ENCODE measurements at regions not wholly inside any gene's neighbourhood (a gene's known extent, or its start where the extent isn't known, plus 50 kb on each side); places are given as distances from the start of the nearest gene placed in this dataset.

DNA sequence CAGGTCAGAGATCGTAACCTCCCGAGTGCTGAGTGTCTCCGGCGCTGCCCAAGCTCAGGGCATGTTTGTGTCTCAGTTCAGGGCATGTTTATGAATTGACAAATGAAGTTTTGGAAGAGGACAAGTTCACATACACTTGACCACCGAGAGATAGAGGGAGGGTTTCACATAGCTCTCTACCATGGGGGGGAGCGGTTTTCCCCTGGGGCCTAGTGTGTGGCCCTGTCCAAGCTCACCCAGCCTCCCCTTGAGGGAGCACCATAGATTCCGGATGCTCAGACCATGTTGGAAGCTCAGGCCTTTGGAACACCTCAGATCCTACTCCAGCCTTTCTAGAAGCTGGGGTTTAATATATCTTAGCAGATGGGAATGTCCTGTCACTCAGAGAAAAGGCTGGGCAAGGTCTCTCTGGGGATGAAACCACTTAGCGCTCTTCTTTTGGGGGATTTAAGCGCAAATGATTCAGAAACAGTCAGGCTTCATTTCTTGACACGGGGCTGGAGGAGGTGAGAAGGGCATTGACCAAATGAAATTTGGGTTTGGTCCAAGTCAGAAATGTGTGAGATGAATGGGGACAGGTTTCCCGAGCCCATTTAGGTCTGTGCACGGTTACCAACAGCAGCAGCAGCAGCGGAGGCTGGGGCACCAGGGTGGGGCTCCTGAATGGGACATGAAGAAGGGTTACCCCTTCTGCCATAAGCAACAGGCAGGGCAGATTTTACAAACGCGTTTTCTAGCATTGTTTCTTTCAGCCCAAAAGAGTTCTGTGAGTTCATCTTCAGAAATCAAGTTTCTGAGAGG is 96.6 kb downstream of the METRNL start:
- no peak overlapping the region for H3K27ac ChIP-seq
- no peak overlapping the region for H3K9ac ChIP-seq (ENCODE audit: insufficient read length)
- H3K4me3 ChIP-seq, result no peak overlapping the region
- no peaks in the 10 kb centered on the region for H3K36me3 ChIP-seq (ENCODE audit: insufficient read depth, low read length)
- TF ChIP-seq FOXP2 (optimal IDR thresholded peaks at IDR 0.05; ENCODE audit: control extremely low read depth, extremely low read length, insufficient read depth) (no peak), EZH2 (IDR thresholded peaks at IDR 0.05) (no peak), POLR2AphosphoS5 (IDR thresholded peaks at IDR 0.05; ENCODE audit: borderline replicate concordance, low read depth, low read length) (no peak)
- H3K9me3 ChIP-seq (ENCODE audit: low read depth, low read length), result no peaks in the 10 kb centered on the region
- DNase-seq (ENCODE audit: low read depth, low spot score), result no peak

DNA sequence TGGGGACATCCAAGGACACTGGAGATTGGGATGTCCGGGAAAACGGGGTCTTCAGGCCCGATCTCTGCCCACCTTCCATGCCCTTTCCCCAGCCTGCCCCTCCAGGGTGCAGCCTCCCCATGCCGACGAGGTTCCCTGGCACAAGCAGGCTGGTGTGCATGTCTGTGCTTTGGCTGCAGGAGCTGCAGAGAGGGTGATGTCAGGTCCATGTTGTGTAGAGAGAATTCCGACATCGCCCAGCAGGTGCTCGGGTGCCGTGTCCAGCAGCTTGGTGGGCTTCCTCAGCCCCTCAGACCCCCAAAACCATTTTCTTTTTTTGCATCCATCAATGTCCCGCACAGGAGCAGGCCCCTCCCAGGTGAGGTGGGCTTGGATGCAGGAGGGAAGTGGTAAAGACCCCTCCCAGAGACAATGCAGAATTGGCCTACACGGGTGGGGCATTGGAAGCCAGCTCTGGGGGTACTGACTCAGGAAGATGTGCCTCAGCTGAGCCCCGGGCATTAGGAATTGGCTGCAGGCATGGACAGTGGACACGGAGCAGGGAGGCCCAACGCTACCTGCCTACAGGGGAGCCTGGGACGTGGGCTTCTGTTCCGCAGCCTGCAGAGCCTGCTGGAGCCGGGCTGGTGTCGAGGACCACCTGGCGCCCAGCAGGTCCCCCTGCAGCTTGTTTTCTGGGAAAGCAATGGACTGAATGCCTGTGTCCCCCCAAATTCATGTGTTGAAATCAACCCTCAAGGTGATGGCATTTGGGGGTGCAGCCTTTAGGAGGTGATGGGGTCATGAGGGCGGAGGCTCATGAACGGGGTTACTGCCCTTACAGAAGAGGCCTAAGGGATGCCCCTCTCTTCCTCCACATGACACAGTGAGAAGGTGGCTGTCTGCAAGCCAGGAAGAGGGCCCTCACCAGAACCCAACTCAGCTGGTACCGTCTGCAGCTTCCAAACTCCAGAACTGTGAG is 97.5 kb downstream of the METRNL start:
- H3K36me3 ChIP-seq (ENCODE audit: insufficient read depth, low read length), result no peaks in the 10 kb centered on the region
- H3K9me3 ChIP-seq (ENCODE audit: low read depth, low read length), result no peaks in the 10 kb centered on the region
- no peak overlapping the region for H3K9ac ChIP-seq (ENCODE audit: insufficient read length)
- H3K27ac ChIP-seq, result no peak overlapping the region
- TF ChIP-seq FOXP2 (optimal IDR thresholded peaks at IDR 0.05; ENCODE audit: control extremely low read depth, extremely low read length, insufficient read depth) (no peak), POLR2AphosphoS5 (IDR thresholded peaks at IDR 0.05; ENCODE audit: borderline replicate concordance, low read depth, low read length) (no peak), EZH2 (IDR thresholded peaks at IDR 0.05) (no peak)
- no peak for DNase-seq (ENCODE audit: low read depth, low spot score)
- H3K4me3 ChIP-seq, result no peak overlapping the region

DNA sequence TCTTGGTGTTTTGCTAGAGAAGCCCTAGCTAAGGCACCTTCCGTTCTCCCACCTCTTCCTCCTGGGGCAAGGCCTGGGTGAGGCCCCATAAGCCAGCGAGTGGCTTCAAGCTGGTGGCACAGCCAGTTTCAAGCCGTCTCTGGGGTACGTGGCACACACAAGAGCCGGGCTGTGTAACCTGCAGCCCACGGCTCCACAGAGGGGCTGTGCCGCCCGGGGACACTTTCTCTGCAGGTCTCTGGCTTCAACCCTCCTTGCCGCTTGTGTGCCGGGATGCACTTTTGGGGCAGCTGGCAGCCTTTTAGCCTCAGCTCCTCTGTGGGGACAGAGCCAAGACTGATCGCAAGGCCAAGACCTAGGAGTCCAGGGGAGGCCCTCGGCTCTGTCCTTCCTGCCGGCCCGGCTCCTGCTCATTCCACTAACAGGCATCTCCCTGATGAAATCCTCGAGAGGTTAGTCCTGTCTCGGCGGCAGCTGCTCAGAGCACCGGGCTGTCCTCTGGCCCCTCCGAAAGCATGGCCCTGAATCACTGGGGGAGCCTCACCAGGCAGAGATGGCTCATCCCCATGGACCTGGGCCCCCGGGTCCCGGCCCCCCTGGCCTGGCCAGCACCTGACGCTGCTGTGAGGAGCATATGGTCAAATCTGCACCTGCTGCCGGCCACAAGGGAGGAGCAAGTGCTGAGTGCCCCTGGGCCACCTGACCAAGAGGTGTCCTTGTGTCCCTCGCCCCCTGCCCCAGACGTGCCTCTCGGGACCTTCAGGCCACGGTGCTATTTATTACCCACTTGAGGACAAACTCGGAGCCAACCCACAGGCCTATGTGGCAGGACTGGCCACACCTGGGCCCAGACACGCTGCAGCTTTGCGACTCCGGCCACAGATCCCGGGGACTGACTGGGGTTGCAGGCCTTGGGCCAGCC is 98.5 kb downstream of the METRNL start:
- Histone ChIP-seq H3K27ac (no peak overlapping the region), H3K9ac (ENCODE audit: insufficient read length) (no peak overlapping the region), H3K36me3 (ENCODE audit: insufficient read depth, low read length) (no peaks in the 10 kb centered on the region), H3K9me3 (ENCODE audit: low read depth, low read length) (no peaks in the 10 kb centered on the region), H3K4me3 (no peak overlapping the region)
- TF ChIP-seq POLR2AphosphoS5 (IDR thresholded peaks at IDR 0.05; ENCODE audit: borderline replicate concordance, low read depth, low read length) (no peak), EZH2 (IDR thresholded peaks at IDR 0.05) (no peak), FOXP2 (optimal IDR thresholded peaks at IDR 0.05; ENCODE audit: control extremely low read depth, extremely low read length, insufficient read depth) (no peak)
- DNase-seq (ENCODE audit: low read depth, low spot score), result no peak

DNA sequence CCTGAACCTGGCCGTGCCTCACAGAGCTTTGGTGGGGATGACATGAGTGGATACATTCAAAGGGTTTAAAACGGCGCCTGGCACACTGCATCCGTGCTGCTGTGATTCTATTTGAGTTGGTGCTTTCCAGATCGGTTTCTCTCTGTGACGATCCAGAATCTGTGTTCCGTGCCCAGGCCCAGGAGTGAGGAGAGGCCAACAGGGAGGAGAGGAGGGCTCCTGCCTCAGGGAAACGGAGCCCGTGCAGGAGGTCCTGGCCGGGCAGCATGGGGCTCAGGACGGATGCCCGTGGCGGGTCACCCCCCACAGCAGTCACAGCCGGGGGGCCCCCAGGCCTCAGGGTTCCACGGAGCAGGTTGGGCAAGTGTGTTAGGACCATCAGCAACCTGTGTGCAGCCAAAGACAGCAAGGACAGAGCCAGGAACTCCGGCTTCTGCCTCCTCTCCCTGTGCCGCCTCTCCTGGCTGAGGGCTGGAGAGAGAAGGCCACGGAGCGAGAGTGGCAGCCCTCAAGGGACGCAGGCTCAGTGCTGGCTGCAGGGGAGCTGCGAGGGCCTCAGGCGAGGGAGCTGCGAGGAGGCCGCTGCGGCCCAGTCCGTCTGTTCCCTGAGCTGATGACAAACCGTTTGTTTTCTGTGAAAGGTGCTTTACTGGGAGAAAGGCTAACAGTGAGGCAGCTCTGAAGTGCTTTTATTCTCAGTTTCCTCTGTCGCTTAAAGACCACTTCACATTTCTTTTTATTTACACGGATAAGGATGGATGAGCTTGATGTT is 99.3 kb downstream of the METRNL start:
- H3K4me3 ChIP-seq, result no peak overlapping the region
- H3K27ac ChIP-seq, result no peak overlapping the region
- TF ChIP-seq EZH2 (IDR thresholded peaks at IDR 0.05) (no peak), POLR2AphosphoS5 (IDR thresholded peaks at IDR 0.05; ENCODE audit: borderline replicate concordance, low read depth, low read length) (no peak), FOXP2 (optimal IDR thresholded peaks at IDR 0.05; ENCODE audit: control extremely low read depth, extremely low read length, insufficient read depth) (no peak)
- no peaks in the 10 kb centered on the region for H3K36me3 ChIP-seq (ENCODE audit: insufficient read depth, low read length)
- no peaks in the 10 kb centered on the region for H3K9me3 ChIP-seq (ENCODE audit: low read depth, low read length)
- DNase-seq (ENCODE audit: low read depth, low spot score), result no peak
- no peak overlapping the region for H3K9ac ChIP-seq (ENCODE audit: insufficient read length)

DNA sequence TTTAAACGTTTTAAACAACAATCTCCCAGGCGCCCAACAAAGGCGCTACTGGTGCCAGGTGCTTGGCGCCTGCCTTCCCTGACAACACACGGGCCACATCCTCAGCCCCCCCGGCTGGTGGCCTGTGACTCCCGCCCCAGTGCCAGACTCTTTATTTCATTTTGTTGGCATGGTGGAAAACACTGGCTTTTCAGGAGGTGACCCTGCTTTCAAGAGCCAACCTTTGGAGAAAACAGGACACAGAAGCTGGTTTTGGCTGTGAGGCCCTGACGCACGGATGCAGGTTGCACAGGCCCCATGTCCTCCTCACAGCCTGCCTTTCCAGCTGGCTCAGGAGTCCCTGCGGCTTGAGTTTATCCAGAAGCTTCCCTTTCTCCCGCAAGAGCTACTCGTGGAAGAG is 100.0 kb downstream of the METRNL start:
- DNase-seq (ENCODE audit: low read depth, low spot score), result no peak
- TF ChIP-seq FOXP2 (optimal IDR thresholded peaks at IDR 0.05; ENCODE audit: control extremely low read depth, extremely low read length, insufficient read depth) (no peak), POLR2AphosphoS5 (IDR thresholded peaks at IDR 0.05; ENCODE audit: borderline replicate concordance, low read depth, low read length) (no peak), EZH2 (IDR thresholded peaks at IDR 0.05) (no peak)
- Histone ChIP-seq H3K27ac (no peak overlapping the region), H3K4me3 (no peak overlapping the region), H3K9me3 (ENCODE audit: low read depth, low read length) (no peaks in the 10 kb centered on the region), H3K9ac (ENCODE audit: insufficient read length) (no peak overlapping the region), H3K36me3 (ENCODE audit: insufficient read depth, low read length) (no peaks in the 10 kb centered on the region)

DNA sequence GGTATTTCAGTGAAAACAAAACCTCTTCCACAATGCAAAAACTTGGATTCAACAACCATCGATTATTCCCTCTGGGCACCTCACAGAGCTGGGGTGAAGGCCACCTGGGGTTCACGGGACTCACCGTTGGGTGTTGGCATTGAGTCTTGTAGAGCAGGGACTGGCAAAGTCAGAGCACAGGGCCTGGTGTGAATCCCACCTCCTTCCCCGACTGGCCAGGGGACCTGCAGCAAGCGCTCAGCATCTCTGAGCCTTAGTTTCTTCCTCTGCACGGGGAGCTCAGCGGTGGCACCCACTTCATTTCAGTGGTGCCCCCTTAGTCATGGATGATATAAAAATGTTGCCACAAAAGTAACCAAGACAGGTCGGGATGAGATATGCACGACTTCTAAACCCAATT is 100.4 kb downstream of the METRNL start:
- Histone ChIP-seq H3K27ac (no peak overlapping the region), H3K4me3 (no peak overlapping the region), H3K36me3 (ENCODE audit: insufficient read depth, low read length) (no peaks in the 10 kb centered on the region), H3K9me3 (ENCODE audit: low read depth, low read length) (no peaks in the 10 kb centered on the region), H3K9ac (ENCODE audit: insufficient read length) (no peak overlapping the region)
- no peak for TF ChIP-seq POLR2AphosphoS5 (IDR thresholded peaks at IDR 0.05; ENCODE audit: borderline replicate concordance, low read depth, low read length)
- no peak for TF ChIP-seq EZH2 (IDR thresholded peaks at IDR 0.05)
- no peak for TF ChIP-seq FOXP2 (optimal IDR thresholded peaks at IDR 0.05; ENCODE audit: control extremely low read depth, extremely low read length, insufficient read depth)
- DNase-seq (ENCODE audit: low read depth, low spot score), result no peak

DNA sequence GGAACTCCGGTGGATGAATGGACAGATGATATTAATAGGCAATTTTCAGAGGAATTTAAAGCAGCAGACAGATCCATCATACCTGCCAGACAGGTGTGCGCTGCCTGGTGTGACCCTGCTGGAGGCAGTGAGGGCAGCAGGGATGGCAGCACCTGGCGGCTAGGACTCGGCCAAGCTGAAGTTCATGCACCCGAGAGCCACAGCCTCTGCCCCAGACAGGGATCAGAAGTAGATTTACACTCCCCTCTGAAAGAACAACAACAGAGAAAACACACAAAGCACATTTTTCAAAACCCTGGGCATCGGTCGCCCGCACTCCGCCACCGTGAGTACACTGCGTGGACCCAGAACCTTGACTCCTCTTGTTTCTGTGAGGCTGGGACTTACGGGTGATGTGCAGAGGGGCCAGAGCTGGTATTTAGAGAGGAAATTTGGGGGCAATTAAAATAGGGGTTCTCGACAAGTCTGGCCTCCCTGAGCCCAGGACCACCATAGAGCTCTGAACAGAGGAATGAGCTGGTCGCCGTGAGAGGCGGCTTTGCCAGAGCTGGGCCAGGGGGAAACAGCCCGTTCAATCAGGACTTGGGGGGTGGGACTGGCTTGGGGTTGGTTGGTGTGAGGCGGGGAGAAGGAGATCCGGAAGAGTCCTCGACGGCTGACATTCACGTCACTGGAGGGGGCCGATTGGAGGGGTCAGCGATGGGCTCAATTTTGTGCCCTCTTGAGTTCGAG is 101.0 kb downstream of the METRNL start:
- no peak for DNase-seq (ENCODE audit: low read depth, low spot score)
- TF ChIP-seq POLR2AphosphoS5 (IDR thresholded peaks at IDR 0.05; ENCODE audit: borderline replicate concordance, low read depth, low read length) (no peak), EZH2 (IDR thresholded peaks at IDR 0.05) (no peak), FOXP2 (optimal IDR thresholded peaks at IDR 0.05; ENCODE audit: control extremely low read depth, extremely low read length, insufficient read depth) (no peak)
- no peaks in the 10 kb centered on the region for H3K9me3 ChIP-seq (ENCODE audit: low read depth, low read length)
- H3K4me3 ChIP-seq, result no peak overlapping the region
- H3K9ac ChIP-seq (ENCODE audit: insufficient read length), result no peak overlapping the region
- H3K27ac ChIP-seq, result peak overlapping the region; percentile 60; the same call in 1 of the 2 replicates
- no peaks in the 10 kb centered on the region for H3K36me3 ChIP-seq (ENCODE audit: insufficient read depth, low read length)
